ENCODE measurements at regions not wholly inside any gene's neighbourhood (a gene's known extent, or its start where the extent isn't known, plus 50 kb on each side); places are given as distances from the start of the nearest gene placed in this dataset.

DNA sequence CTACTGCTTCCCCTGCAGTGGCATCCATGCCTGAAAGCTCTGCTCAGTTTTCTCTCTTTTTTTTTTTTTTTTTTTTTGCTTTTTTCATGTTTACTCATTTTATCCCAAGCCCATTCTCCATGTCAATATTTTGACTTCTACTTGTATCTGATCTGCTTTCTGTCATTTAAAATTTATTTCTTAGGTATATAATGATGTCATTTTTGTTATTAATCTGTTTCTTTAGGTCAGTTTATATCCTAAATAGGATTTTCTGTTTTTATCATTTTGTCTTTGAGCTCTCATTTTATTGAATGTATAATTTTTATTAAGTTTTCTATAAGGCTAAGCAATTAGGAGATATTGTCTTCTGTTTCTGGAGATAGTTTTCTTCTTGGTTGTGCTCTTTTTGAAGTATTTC is 138.5 kb upstream of the PMEPA1 start:
- DNase-seq (ENCODE audit: low spot score) = no peak

DNA sequence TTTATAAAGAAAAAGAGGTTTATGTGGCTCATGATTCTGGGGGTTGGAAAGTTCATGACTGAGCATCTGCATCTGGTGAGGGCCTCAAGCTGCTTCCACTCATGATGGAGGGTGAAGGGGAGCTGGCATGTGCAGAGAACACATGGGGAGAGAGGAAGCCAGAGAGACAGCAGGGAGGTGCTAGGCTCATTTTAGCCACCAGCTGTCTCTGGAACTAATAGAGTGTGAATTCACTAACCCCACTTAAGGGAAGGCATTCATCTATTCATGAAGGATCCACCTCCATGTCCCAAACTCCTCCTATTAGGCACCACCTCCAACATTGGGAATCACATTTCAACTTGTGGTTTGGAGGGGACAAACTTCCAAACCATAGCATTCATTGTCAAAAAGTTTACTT is 137.3 kb upstream of the PMEPA1 start:
- no peak for DNase-seq (ENCODE audit: low spot score)

DNA sequence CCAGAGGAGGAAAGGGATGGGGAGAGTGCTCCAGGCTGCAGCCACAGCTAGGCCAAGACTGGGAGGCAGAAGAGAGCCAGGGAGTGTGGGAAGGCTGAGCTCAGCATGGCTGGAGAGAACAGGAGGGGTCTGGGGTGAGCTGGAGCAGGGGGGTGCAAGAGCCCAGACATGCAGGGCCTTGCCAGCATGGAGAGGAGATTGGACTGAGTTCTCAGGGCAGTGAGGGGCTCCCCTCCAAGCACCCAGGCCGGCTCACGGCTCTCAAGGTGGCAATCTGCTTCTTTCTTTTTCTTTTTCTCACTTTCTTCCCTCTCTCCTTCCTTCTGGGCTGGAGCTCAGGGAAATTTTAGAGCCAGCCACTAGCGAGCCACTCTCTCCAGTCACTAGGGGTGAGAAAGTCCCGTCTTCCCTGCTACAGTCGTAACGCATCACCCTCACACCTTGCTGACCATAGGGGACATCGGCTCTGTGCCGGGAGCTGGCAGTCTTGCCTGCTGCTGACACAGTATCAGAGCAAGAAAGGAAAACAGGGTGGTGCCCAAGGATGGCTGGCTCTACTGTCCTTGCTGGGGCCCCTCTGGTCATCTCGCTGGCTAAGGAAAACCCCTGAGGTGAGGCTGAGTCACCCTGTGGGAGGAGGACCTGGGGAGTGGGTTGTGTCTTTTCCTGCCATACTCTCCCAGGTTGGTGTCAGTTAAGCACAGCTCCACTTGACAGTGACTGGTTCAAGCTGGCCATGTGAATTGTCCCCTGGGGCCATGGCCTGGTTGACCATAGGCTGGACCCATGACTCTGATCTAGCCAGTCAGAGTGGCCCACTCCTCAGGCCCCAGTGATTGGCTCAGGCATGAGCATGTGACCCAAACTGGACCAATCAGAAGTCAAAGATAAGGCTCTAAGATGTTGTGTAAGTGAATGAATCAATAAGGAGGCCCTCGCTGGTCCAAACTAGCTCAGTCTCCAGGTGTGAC is 135.1 kb upstream of the PMEPA1 start:
- peak; percentile 6 for DNase-seq (ENCODE audit: low spot score)

DNA sequence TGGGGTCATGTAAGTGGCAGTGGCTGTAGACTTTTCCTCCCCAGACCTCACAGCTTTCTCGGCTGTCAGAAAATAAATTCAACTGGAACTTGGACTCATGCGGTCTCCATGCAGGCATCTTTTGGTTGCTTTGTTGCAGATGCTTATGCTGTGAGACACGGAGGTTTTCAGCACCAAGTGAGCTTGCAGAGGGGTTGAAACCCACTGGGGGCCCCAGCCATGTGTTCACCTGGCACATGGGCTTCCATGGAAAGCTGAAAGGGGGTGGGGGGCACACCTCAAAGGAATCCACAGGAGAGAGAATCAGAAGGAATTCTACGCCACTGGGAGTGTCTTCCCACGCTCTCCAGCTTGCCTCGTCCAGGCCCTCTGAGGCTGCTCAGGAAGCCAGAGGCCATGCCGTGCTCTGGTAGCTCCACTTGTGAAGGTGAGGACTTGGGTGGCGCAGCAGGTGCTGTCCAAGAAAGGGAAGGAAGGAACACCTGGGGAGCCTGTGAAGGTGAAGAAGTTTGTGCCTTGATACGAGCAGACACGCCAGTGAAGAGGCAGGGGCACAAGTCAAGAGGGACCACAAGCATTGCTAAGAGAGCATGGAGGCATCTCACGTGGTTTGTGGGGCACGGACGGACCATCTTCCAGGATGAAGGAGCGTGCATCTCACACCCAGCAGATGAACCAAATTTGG is 134.3 kb upstream of the PMEPA1 start:
- peak; percentile 3 for DNase-seq (ENCODE audit: low spot score)

DNA sequence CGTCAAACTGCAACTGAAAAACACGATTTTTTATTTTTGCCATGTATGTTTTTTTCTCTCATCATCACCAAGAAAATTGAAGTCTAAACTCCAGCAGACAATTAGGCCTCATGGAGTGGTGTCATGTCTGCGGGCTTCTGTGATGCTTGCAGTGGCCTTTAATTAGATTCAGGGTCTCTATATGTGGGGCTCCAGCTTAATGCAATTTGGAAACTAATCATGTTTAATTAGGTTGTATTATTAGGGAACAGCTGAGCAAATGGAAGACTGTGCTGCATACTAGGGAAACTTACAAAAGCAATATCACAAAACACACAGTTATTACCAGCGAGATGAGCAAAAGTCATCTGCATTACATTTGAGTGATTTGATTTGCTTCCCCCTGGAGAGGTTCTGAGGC is 132.9 kb upstream of the PMEPA1 start:
- DNase-seq (ENCODE audit: low spot score) = no peak

DNA sequence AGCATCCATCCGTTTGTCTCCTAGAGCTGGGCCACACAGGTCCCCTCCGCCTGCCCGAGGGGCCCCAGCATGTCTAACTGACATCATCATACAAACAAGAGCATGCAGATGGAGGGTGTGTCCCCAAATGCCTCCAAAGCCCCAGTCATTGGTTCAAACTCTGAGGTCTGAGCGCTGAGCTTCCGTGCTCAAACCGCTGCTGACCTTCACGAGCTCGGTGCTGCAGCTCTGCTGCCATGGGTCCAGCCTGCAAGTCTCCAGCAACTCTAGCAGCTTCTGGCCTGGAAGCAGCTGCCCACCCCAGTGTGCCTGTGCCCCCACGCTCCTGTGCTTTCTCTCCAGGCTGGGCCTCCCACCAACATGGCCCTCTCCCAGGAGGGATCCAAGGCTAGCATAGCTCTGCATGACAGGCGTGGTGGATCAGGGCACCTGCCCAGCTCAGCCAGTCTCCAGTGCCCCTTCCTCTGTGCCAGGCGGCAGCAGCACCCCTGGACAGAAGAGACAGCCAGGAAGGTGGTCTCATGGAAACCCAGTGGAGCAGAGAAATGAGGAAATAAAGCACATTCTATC is 131.6 kb upstream of the PMEPA1 start:
- peak; percentile 10 for DNase-seq (ENCODE audit: low spot score)

DNA sequence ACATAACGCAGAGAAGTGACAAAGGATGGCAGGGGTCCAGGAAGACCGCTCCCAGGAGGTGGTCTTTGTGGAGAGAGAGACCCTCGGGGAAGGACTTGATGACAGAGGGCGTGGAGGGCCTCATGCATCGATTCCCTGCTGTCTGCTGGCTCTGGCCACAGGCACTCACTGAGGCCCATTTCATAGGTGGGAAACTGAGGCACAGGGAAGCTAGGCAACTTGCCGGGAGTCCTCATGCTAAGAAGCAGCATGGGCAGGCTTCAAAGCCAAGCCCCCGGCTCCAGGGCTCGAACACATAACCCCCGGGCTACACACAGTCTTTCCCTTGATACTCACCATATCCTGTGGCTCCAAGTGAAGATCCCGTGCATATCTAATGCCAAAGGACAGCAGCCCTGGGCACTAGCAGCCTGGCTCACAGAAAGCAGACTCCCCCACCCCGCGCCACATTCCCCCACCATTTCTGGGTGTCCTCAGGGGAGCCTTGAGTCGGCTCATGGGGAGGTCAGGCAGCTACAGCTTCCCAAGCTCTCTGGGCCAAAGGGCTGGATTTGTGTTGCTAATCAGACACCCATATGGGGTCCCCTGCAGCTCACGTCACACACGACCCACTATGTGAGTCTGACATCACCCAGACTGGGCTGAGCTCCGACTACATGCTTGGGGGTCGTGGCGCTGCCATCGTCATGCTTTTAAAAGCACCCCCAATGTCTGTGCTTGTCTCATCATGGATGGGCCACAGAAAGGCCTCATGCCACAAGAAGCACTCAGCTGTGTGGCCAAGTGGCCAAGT is 130.9 kb upstream of the PMEPA1 start:
- peak; percentile 7 for DNase-seq (ENCODE audit: low spot score)

DNA sequence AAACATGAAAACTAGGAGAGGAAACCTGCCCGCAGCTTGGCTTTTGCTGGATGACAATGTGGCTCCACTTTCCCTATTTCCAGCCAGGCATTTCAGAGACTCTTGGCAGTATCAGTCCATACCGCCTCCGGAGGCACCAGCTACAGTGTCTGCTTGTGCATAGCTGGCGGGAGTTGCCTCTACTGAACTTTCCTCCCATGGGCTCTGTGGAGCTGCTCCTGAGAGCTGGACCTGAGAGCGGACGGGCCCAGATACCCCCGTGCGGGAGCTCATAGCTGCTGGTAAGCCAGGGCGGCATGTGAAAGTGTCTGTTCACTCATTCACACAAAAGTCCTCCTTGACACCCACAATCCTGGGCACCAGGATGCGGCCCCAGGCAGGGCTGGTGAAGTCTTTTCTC is 130.3 kb upstream of the PMEPA1 start:
- peak; percentile 17 for DNase-seq (ENCODE audit: low spot score)

DNA sequence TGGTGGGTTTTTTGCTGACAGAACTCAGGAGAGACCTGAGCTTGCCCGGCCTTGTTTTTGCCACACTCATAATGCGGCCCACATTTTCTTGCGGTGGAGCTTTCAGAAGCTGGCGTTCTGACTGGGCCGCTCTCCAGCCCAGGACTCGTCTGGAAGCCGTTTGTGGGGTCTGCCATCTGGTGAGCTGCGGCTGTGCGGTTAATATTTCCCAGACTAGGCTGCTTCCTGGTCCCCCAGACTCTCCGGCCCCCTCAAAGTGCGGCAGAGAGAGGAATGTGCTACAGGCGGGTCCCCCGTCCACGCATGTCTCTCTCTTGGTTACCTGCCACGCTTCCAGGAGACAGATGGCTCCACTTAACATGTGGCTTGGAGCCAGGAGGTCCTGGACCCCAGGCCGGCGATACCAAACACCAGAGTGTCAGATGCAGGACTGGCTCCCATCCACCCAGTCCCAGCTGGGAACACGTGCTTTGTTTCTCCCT is 128.9 kb upstream of the PMEPA1 start:
- DNase-seq (ENCODE audit: low spot score) = peak; percentile 41

DNA sequence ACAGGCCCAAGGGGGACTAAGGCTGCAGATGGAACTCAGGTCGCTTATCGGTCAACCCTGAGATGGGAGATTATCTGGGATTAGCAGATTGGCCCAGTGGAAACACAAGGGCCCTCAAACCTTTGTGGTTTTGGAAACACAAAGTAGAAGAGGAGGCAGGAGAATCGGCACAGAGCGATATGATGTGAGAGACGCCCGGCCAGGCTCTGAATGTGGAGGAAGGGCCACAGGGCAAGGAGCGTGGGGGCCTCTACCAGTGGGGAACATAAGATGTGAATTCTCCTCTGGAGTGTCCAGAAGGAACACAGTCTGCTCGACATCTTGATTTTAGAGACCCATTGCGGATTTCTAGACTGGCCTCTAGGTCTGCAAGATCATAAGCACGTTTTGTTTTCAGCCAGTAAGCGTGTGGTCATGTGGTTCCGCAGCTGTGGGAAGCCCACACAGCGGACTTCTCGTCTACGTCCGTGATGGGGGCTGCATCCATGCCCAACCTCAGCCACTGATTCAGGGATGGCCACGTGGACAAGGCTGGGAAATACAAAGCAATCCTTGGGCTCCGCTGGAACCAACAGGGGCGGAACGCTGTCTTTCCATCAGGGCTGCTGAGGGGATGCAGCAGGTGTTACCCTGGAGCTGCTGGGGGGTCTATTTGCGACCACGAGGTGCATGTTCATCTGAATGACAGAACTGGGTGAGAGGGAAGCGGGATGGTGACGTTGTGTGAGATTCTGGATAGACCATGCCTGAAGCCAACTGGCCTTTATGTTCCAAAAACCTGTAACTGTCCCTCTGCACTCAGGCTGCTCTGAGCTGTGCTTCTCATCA is 127.6 kb upstream of the PMEPA1 start:
- DNase-seq (ENCODE audit: low spot score) = peak; percentile 6

DNA sequence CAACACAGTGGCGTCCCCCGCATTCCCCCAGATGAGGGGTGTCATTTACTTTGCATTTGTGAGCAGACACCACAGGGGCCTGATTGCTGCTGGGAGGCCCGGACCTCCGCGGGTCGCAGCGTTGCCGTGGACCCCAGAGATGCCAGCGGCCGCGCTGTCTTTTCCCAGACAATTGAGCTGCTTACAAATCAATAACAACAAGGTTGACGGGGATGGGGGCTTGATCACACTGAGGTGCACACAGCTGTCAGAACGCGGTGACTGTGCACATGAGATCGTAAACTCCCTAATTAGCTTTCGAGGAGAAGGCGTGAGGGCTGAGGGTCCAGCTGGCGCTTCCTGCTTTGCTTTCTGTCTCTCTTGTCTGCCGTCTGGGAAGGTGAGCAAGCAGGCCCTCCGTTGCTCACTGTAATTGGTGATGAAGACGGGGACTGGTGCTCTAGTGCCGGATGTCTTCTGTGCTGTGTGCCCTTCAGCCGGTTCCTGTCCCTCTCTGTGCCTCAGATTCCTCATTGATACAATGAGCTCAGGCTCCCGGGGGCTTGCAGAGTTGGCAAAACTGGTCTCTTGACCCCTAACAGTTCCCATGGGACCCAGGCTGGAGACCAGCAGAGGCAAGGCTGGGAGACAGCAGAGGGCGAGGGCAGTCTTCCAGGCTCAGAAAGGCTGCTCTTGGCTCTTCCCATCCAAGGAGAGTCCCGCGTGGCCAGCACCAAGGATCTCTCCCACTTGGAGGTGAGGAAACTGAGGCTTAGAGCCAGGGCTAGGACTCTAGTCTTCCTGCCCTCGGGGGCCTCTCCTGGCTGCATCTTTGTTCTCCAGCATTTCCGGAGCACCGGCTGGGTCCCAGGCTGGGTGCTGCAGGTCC is 126.0 kb upstream of the PMEPA1 start:
- DNase-seq (ENCODE audit: low spot score) = peak; percentile 5

DNA sequence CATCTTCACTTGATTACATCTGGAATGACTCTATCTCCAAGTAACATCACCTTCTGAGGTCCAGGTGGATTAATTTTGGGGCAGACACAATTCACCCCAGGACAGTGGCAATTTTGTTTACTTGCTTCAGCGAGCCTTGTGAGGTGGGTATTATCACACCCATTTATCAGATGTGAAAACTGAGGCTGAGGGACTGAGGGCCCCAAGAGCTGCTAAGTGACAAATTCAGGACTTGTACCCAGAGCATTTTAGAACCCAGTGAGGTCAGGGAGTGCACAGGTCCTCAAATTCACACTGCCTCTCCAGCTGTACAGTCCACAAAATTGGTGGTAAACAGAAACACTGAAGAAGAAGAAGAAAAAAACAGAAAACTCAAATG is 125.2 kb upstream of the PMEPA1 start:
- DNase-seq (ENCODE audit: low spot score) = no peak

DNA sequence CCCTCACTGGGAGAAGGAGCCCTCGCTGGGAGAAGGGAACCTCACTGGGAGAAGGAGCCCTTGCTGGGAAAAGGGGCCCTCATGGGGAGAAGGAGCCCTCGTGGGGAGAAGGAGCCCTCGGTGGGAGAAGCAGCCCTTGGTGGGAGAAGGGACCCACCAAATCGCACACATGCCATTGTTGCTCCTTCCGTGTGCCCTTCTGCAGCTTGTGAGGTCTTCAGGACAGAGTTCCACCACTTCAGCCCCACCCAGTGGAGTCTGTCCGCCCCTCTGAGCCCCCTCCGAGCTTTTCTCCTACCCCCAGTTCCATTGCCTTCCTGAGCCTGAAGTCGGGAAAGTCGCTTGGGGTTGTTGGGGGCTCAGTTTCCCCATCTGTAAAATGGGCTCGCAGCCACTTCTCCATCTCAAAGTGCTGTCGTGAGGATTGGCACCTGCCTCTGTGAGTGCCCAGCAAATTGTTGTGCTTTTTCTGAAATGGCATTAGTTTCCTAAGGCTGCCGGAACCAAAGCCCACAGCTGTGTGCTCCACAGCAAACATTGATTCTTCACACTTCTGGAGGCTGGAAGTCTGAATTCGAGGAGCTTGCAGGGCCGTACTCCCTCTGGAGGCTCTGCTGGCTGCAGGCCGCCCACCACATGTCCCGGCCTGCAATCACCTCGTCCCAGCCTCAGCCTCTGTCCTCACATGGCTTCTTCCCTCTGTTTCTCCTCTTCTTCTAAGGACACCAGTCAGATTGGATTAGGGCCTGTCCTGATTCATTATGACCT is 124.7 kb upstream of the PMEPA1 start:
- no peak for DNase-seq (ENCODE audit: low spot score)

DNA sequence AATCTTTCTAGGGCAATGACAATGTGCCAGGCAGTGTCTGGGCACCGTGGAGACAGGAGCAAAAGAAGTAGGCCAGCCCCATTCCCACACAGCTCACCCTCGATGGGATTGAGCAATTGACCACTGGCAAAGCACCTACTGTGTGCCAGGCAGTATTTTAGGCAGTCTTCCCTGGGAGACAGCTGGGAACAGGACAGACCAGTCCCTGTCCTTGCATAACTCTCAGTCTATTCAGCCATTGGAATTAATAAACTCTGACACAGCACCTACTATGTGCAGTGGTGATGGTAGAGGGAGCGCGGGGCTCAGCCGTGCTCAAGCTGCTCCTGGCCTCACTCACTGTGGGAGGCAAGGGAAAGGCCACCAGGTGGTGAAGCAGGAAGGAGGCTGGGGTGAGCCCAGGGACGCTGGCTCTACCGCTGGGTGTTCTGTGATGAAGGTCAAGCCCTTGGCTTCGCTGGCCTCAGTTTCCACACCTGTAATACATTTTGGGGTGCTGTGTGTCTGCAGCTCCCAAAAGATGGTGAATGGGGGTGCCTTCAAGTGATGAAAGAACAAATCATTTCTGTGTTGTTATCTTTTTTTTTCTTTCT is 122.3 kb upstream of the PMEPA1 start:
- no peak for DNase-seq (ENCODE audit: low spot score)

DNA sequence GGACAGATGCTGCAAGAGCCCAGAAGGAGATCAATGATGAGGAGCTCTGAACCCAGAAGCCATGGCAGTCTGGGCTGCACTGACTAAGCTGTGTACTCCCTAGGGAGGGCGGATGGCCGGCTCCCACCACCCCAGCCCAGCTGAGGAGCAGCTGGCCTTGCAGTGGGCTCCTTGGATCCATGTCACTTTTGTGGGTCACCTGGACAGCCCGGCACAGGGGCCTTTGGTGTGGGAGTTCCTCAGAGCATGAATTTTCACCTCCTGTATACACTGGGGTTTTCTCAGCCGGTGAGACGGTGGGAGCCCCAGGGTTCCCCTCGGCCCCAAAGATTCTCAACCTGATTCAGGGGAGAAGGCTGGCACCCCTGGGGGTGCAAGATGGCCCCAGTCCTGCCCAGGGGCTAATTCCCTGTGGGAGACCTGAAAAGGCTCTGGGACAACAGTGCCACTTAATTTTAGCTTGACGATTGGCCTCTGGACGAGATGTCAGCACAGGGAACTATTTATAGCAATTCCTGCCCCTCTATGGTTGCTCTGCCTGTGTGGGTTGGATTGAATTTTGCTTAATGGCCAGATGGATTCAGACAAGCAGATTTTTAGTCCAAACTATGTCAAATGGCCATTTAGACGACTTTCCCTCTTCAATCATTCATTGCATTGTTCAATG is 121.6 kb upstream of the PMEPA1 start:
- DNase-seq (ENCODE audit: low spot score) = no peak

DNA sequence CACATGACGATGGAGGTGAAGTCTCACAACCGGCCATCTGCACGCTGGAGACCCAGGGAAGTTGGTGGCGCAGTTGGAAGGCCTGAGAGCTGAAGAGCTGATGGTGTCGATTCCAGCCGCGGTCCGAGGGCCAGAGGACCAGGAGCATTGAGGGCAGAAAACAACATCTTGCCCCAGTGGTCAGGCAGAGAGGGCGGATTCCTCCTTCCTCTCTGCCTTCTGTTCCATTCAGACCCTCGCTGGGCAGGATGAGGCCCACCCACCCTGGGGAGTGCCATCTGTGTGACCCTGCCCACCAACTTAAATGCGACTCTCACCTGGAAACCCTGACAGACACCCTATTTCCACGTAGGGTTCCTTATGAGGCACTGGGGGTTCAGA is 120.7 kb upstream of the PMEPA1 start:
- no peak for DNase-seq (ENCODE audit: low spot score)

DNA sequence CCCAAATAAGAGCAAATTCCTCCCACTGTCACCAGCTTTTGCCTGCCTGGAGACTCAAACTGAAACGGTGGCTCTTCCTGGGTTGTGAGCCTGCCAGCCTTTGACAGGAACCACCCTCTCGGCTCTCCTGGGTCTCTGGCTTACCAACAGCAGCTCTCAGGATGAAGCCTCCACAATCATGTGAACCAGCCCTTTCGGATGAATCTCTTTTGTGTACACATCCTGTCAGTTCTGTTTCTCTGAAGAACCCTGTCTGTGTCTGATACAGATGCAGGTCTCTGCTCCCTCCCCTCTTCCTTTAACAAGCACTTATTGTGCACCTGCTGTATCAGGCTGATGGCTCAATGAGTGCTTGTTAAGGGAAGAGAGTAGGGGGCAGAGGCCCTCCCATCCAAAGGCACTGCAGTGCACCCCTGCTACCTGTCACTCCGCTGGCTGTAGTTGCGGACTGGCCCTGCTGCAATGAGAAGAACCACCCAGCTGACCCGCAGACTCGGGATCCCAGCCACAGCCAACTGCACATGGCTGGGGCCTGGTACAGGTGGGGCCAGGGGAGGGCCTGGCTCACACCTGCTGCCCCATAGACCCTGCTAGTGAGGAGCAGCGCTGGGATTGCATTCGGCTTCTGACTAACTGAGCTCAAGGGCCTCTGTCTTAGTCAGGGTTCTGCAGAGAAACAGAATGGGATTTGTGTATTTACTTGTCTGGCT is 120.1 kb upstream of the PMEPA1 start:
- no peak for DNase-seq (ENCODE audit: low spot score)

DNA sequence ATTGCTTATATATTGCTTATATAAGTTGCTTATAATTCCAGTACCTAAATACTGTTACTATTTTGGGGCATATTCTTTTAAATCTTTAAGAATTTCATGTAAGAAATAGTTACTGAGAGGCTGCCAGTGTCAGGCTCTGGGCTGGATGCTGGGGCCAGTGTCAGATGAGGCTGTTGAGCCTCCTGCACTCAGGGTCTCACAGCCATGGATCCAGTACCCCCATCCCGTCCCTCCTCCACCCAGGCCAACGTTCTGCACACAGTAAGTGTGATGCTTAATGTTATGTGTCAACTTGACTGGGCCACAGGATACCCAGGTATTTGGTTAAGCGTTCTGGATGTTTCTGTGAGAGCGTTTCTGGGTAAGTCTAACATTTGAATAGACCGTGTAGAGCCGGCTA is 119.5 kb upstream of the PMEPA1 start:
- DNase-seq (ENCODE audit: low spot score) = no peak
